GM13976 (cell line): ENCODE measurements at regions not wholly inside any gene's neighbourhood (a gene's known extent, or its start where the extent isn't known, plus 50 kb on each side); places are given as distances from the start of the nearest gene placed in this dataset.

Experiments used
- DNase-seq: peaks from one replicate; pipeline ENCODE4 v3.0.0; 2012; ENCODE audit warnings: low spot score
- CTCF ChIP-seq: IDR thresholded peaks from 2 replicates; pipeline ENCODE4 v1.5.1; 2012; ENCODE audit warnings: borderline replicate concordance, mild to moderate bottlenecking; ENCODE audit not compliant: insufficient read depth; ENCODE audit errors: extremely low read depth, missing control alignments, control extremely low read depth
- in situ Hi-C: fragments of 300-500 bp; cut with MboI; formaldehyde crosslinking; loops from one replicate; pipeline ENCODE4 v1.12.0; 2022; ENCODE audit warnings: low sequenced_read_pairs, mixed read lengths, inconsistent platforms; ENCODE audit not compliant: unreplicated experiment

GRCh38 chr21:31394309-31394708 is 50.2 kb upstream of the TIAM1 start:
- in situ Hi-C loops, result no loop called here
- TF ChIP-seq CTCF, result no peak
- no peak for DNase-seq
